K562 (cell line): ENCODE measurements at regions not wholly inside any gene's neighbourhood (a gene's known extent, or its start where the extent isn't known, plus 50 kb on each side); places are given as distances from the start of the nearest gene placed in this dataset.

Experiments used
- ARID3A ChIP-seq: IDR thresholded peaks from 2 replicates; pipeline ENCODE4 v1.6.1; 2012; ENCODE audit warnings: low read depth, low read length, improper control_type of control experiment, borderline replicate concordance
- BHLHE40 ChIP-seq: IDR thresholded peaks from 2 replicates; pipeline ENCODE4 v1.6.1; 2011; ENCODE audit warnings: low read length, improper control_type of control experiment
- CTCF ChIP-seq, 3 experiments: IDR thresholded peaks in 2 of 3; conservative IDR thresholded peaks in 1 of 3; 2 replicates each; pipeline ENCODE4 v1.5.1; 2011 to 2012; ENCODE audit warnings: low read length in 3 of 3, mild to moderate bottlenecking in 3 of 3, control low read depth in 2 of 3, improper control_type of control experiment in 1 of 3, inconsistent platforms in 1 of 3, low read depth in 1 of 3, mixed read lengths in 1 of 3, moderate library complexity in 1 of 3; ENCODE audit not compliant: insufficient read depth in 2 of 3
- ESRRB ChIP-seq: fragments of 250-450 bp; sonication (Bioruptor Pico); IDR thresholded peaks from 2 replicates; pipeline ENCODE4 v1.5.0; 2020; ENCODE audit warnings: mild to moderate bottlenecking, moderate library complexity, borderline replicate concordance
- IRF2 ChIP-seq: sonication (generic); formaldehyde crosslinking; IDR thresholded peaks from 2 replicates; pipeline ENCODE4 v1.8.1; 2022; ENCODE audit warnings: mild to moderate bottlenecking, missing genetic modification reagents
- NR2C2 ChIP-seq, 2 experiments: fragments of 200-800 bp in 1 of 2; sonication (Bioruptor generic) in 1 of 2; sonication (generic) in 1 of 2; formaldehyde crosslinking in 1 of 2; IDR thresholded peaks; 2 replicates each; pipeline versions ENCODE4 v1.6.1 to v1.8.0; 2016 to 2022; ENCODE audit warnings: mild to moderate bottlenecking in 1 of 2, missing compliant biosample characterization in 1 of 2, missing genetic modification characterization in 1 of 2, missing genetic modification reagents in 1 of 2
- PBX2 ChIP-seq, 2 experiments: IDR thresholded peaks in 1 of 2; conservative IDR thresholded peaks in 1 of 2; 2 replicates each; pipeline ENCODE4 v1.6.1; 2016; ENCODE audit warnings: low read depth in 2 of 2, mild to moderate bottlenecking in 1 of 2, missing compliant biosample characterization in 1 of 2, missing genetic modification characterization in 1 of 2, moderate library complexity in 1 of 2
- PHF21A ChIP-seq: fragments of 450-650 bp; IDR thresholded peaks from 2 replicates; pipeline ENCODE4 v1.6.1; 2017; ENCODE audit warnings: low read depth, borderline replicate concordance
- REST ChIP-seq, 2 experiments: fragments of 450-650 bp; formaldehyde crosslinking in 1 of 2; IDR thresholded peaks; 2 replicates each; pipeline versions ENCODE4 v1.4.0 to v1.6.1; 2014 to 2020; ENCODE audit warnings: mild to moderate bottlenecking in 2 of 2, borderline replicate concordance in 1 of 2, low read depth in 1 of 2
- ZEB2 ChIP-seq: fragments of 450-650 bp; IDR thresholded peaks from 2 replicates; pipeline ENCODE4 v1.6.1; 2016
- ZNF140 ChIP-seq: fragments of 250-450 bp; sonication (Bioruptor Pico); IDR thresholded peaks from 2 replicates; pipeline ENCODE4 v1.8.0; 2021; ENCODE audit warnings: moderate library complexity, mild to moderate bottlenecking, inconsistent platforms
- ZNF239 ChIP-seq: fragments of 250-450 bp; sonication (Bioruptor Pico); IDR thresholded peaks from 2 replicates; pipeline ENCODE4 v1.4.0; 2020; ENCODE audit warnings: mild to moderate bottlenecking
- ZNF316 ChIP-seq: fragments of 450-650 bp; IDR thresholded peaks from 2 replicates; pipeline ENCODE4 v1.6.1; 2016

- peak in 2 of 3 experiments; percentile 14 to 19; a peak in 1 of 6 replicates for TF ChIP-seq CTCF (IDR thresholded peaks at IDR 0.05 in 2 of 3, conservative IDR thresholded peaks at IDR 0.05 in 1 of 3; ENCODE audit: insufficient read depth in 2 of 3, low read depth in 1 of 3, low read length in 3 of 3)
- TF ChIP-seq PBX2 (CRISPR knock-in tag; IDR thresholded peaks at IDR 0.05; ENCODE audit: low read depth): no peak
- TF ChIP-seq PBX2 (tag; conservative IDR thresholded peaks at IDR 0.05; ENCODE audit: low read depth): no peak
- peak; percentile 55; the same call in 1 of the 2 replicates for TF ChIP-seq ZEB2
- no peak for TF ChIP-seq NR2C2 (CRISPR knock-in tag; IDR thresholded peaks at IDR 0.05)
- TF ChIP-seq NR2C2 (tag; IDR thresholded peaks at IDR 0.05): no peak
- TF ChIP-seq ZNF140 (CRISPR knock-in tag): no peak
- TF ChIP-seq ARID3A: no peak
- no peak for TF ChIP-seq PHF21A
- TF ChIP-seq ZNF316: no peak
- no peak; the same call in 1 of the 2 replicates for TF ChIP-seq REST (IDR thresholded peaks at IDR 0.05; ENCODE audit: borderline replicate concordance)
- TF ChIP-seq REST (CRISPR knock-in tag; IDR thresholded peaks at IDR 0.05; ENCODE audit: low read depth): no peak
- no peak for TF ChIP-seq BHLHE40
- no peak for TF ChIP-seq ESRRB (CRISPR knock-in tag)
- no peak for TF ChIP-seq IRF2 (CRISPR knock-in tag)
- no peak for TF ChIP-seq ZNF239 (CRISPR knock-in tag)
These were observed 62.1 kb upstream of the PRKAR2B start (continued) for GRCh38 chr7:106982415-106982814.
